Activated CD4-positive, alpha-beta T cell treated with anti-CD3 and anti-CD28 coated beads for 48 hours (primary cell): ENCODE measurements at regions not wholly inside any gene's neighbourhood (a gene's known extent, or its start where the extent isn't known, plus 50 kb on each side); places are given as distances from the start of the nearest gene placed in this dataset.

Source experiments
- DNase-seq: peaks from one replicate; pipeline ENCODE4 v3.0.0-alpha.2; 2020

- no peak for DNase-seq
Measured at GRCh38 chr2:18243816-18244215, 316.6 kb downstream of the RDH14 start.

- no peak for DNase-seq
Measured at GRCh38 chr2:18242716-18243115, 317.7 kb downstream of the RDH14 start.

- no peak for DNase-seq
Measured at GRCh38 chr2:18238209-18238608, 322.2 kb downstream of the RDH14 start.

GRCh38 chr2:18237298-18237697, 323.2 kb downstream of the RDH14 start:
- DNase-seq = no peak

- DNase-seq = no peak
Measured at GRCh38 chr2:18232731-18233438, 327.6 kb downstream of the RDH14 start.

- no peak for DNase-seq
Measured at GRCh38 chr2:18230668-18231067, 329.8 kb downstream of the RDH14 start.

- DNase-seq = no peak
Measured at GRCh38 chr2:18219676-18220075, 340.8 kb downstream of the RDH14 start.

- DNase-seq = no peak
Measured at GRCh38 chr2:18218160-18218933, 339.9 kb downstream of the KCNS3 start.

- no peak for DNase-seq
Measured at GRCh38 chr2:18214936-18215335, 336.5 kb downstream of the KCNS3 start.

GRCh38 chr2:18213986-18214385, 335.5 kb downstream of the KCNS3 start:
- DNase-seq = no peak

- DNase-seq = no peak
Measured at GRCh38 chr2:18209934-18210639, 331.6 kb downstream of the KCNS3 start.

- DNase-seq = no peak
Measured at GRCh38 chr2:18208956-18209355, 330.5 kb downstream of the KCNS3 start.

GRCh38 chr2:18200771-18201170, 322.3 kb downstream of the KCNS3 start:
- no peak for DNase-seq

GRCh38 chr2:18198677-18199076, 320.2 kb downstream of the KCNS3 start:
- DNase-seq = no peak

- DNase-seq = no peak
Measured at GRCh38 chr2:18194161-18194560, 315.7 kb downstream of the KCNS3 start.

GRCh38 chr2:18186816-18187613, 308.5 kb downstream of the KCNS3 start:
- no peak for DNase-seq

- DNase-seq = no peak
Measured at GRCh38 chr2:18182861-18183260, 304.4 kb downstream of the KCNS3 start.

GRCh38 chr2:18180912-18181311, 302.4 kb downstream of the KCNS3 start:
- no peak for DNase-seq

GRCh38 chr2:18180031-18180610, 301.7 kb downstream of the KCNS3 start:
- DNase-seq = no peak

GRCh38 chr2:18178736-18179349, 300.4 kb downstream of the KCNS3 start:
- peak; percentile 40 for DNase-seq

- no peak for DNase-seq
Measured at GRCh38 chr2:18176679-18177215, 298.3 kb downstream of the KCNS3 start.

- no peak for DNase-seq
Measured at GRCh38 chr2:18172607-18173006, 294.1 kb downstream of the KCNS3 start.
